GM10248 (cell line): ENCODE measurements at regions not wholly inside any gene's neighbourhood (a gene's known extent, or its start where the extent isn't known, plus 50 kb on each side); places are given as distances from the start of the nearest gene placed in this dataset.
"Not testable (repeated sequence)": the region's sequence is repeated elsewhere in the genome, so short reads cannot be mapped to it uniquely, and the experiment has no call there.

ENCODE experiments used
- CTCF ChIA-PET: fragments of 300-600 bp; sonication (Branson Sonifier 250); formaldehyde crosslinking; extraction: SDS; loops from one replicate; lab custom pipeline; 2021; ENCODE audit warnings: antibody characterized with exemption; lab: Yijun Ruan, JAX
- POLR2A ChIA-PET: fragments of 350-650 bp; sonication (Branson Sonifier 250); formaldehyde crosslinking; extraction: SDS; loops from one replicate; lab custom pipeline; 2020; ENCODE audit warnings: antibody characterized with exemption; lab: Yijun Ruan, JAX
- DNase-seq: peaks from one replicate; pipeline ENCODE4 v3.0.0; 2012; ENCODE audit errors: extremely low spot score
- CTCF ChIP-seq: IDR thresholded peaks from 2 replicates; pipeline ENCODE4 v1.5.1; 2012; ENCODE audit warnings: mild to moderate bottlenecking, low read depth; ENCODE audit errors: extremely low read depth, missing control alignments, control extremely low read depth

- ChIA-PET POLR2A (no interaction called here), CTCF (interaction anchor here (0.7 to 1.4 kb wide), 2 partner anchors 14 to 88 kb away, joined by 3 to 4 read pairs; no protein-coding TSS in a partner anchor)
- no peak for TF ChIP-seq CTCF
- DNase-seq, result no peak
Observed at GRCh38 chr3:186451371-186451770, 89.3 kb upstream of the DGKG start.

- no peak for DNase-seq
- POLR2A ChIA-PET, result no interaction called here
- CTCF ChIA-PET, result interaction anchor here (0.7 to 2.5 kb wide), 7 partner anchors 13 to 468 kb away, joined by 3 to 9 read pairs (median 4); no protein-coding TSS in a partner anchor
Observed at GRCh38 chr3:186444974-186445373, 82.9 kb upstream of the DGKG start.

GRCh38 chr3:186444288-186444687 lies 82.3 kb upstream of the DGKG start:
- CTCF ChIA-PET, result interaction anchor here (0.7 to 2.5 kb wide), 3 partner anchors 14 to 468 kb away, joined by 3 to 9 read pairs (median 4); no protein-coding TSS in a partner anchor
- POLR2A ChIA-PET, result no interaction called here
- no peak for TF ChIP-seq CTCF

More at GRCh38 chr3:186444974-186445373, 82.9 kb upstream of the DGKG start:
- no peak for TF ChIP-seq CTCF

GRCh38 chr3:186442979-186443378 lies 80.9 kb upstream of the DGKG start:
- CTCF ChIA-PET, POLR2A ChIA-PET, DNase-seq: not testable (repeated sequence)

More at GRCh38 chr3:186444288-186444687, 82.3 kb upstream of the DGKG start:
- DNase-seq, result no peak

- no peak for DNase-seq
- ChIA-PET POLR2A (no interaction called here), CTCF (interaction anchor here (1.2 kb wide), 2 partner anchors 17 to 19 kb away, joined by 3 to 6 read pairs; no protein-coding TSS in a partner anchor)
- TF ChIP-seq CTCF, result no peak
Observed at GRCh38 chr3:186442162-186442561, 80.1 kb upstream of the DGKG start.

GRCh38 chr3:186440891-186441290 lies 78.9 kb upstream of the DGKG start:
- POLR2A ChIA-PET, result no interaction called here
- no peak for TF ChIP-seq CTCF
- CTCF ChIA-PET, result interaction anchor here (1.2 kb wide), 1 partner anchor 9 kb away, joined by 3 read pairs; no protein-coding TSS in a partner anchor
- no peak for DNase-seq

- no peak for DNase-seq
- TF ChIP-seq CTCF, result no peak
- ChIA-PET POLR2A (no interaction called here), CTCF (interaction anchor here (1.0 to 1.2 kb wide), 3 partner anchors 8 to 28 kb away, joined by 3 read pairs; no protein-coding TSS in a partner anchor)
Observed at GRCh38 chr3:186439725-186440124, 77.7 kb upstream of the DGKG start.

GRCh38 chr3:186435332-186435731 lies 73.3 kb upstream of the DGKG start:
- CTCF ChIA-PET, POLR2A ChIA-PET, DNase-seq: not testable (repeated sequence)
